ENCODE measurements at regions not wholly inside any gene's neighbourhood (a gene's known extent, or its start where the extent isn't known, plus 50 kb on each side); places are given as distances from the start of the nearest gene placed in this dataset.

DNA sequence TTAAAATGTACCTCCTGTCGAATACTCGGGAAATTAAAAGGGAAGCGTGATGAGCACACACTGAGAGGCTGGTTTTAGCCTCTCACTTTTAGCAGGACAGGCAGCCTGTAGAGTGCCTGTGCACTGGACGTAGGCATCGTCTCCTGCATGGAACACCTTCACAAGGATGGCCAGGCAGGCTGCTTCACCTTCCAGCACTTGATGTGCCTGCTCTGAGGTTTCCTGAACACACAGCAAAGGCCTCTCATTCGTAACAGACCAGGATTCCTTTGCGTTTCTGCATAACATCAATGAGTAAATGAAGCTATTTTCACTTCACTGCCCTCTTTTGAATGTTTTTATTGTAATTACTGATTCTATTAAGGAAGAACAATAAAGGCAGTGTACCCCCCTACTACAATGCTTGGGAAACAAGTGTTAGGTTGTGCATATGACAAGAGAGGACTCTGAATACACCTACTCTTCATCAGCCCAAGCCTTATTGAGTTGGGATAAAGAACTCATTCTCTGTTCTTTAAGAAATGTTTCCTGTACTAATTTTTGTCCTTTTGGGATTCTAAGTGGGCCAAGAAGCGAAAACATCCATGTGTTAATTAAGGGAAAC is 1077.6 kb upstream of the FOXG1 start:
- TF ChIP-seq, protein P1, sequence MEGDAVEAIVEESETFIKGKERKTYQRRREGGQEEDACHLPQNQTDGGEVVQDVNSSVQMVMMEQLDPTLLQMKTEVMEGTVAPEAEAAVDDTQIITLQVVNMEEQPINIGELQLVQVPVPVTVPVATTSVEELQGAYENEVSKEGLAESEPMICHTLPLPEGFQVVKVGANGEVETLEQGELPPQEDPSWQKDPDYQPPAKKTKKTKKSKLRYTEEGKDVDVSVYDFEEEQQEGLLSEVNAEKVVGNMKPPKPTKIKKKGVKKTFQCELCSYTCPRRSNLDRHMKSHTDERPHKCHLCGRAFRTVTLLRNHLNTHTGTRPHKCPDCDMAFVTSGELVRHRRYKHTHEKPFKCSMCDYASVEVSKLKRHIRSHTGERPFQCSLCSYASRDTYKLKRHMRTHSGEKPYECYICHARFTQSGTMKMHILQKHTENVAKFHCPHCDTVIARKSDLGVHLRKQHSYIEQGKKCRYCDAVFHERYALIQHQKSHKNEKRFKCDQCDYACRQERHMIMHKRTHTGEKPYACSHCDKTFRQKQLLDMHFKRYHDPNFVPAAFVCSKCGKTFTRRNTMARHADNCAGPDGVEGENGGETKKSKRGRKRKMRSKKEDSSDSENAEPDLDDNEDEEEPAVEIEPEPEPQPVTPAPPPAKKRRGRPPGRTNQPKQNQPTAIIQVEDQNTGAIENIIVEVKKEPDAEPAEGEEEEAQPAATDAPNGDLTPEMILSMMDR (IDR thresholded peaks at IDR 0.05) = no peak
- TF ChIP-seq EP300 (IDR thresholded peaks at IDR 0.05; ENCODE audit: low read depth) = no peak
- TF ChIP-seq POLR2AphosphoS5 (IDR thresholded peaks at IDR 0.05) = no peak
